ENCODE measurements at regions not wholly inside any gene's neighbourhood (a gene's known extent, or its start where the extent isn't known, plus 50 kb on each side); places are given as distances from the start of the nearest gene placed in this dataset.

GRCh38 chr3:76644305-76644675 lies 395.6 kb upstream of the ROBO2 start:
- Histone ChIP-seq H3K36me3 (ENCODE audit: control insufficient read depth, insufficient read depth, low read length) (no peaks in the 10 kb centered on the region), H3K27me3 (replicated peaks; ENCODE audit: control insufficient read depth, insufficient read depth, low read length) (no peaks in the 10 kb centered on the region), H3K4me3 (replicated peaks; ENCODE audit: low read depth, low read length) (no peak overlapping the region)
- no peak for TF ChIP-seq CTCF (IDR thresholded peaks at IDR 0.05; ENCODE audit: insufficient read depth, low read length, poor library complexity, severe bottlenecking)
- DNase-seq (ENCODE audit: extremely low read depth, insufficient read length): no peak

GRCh38 chr3:76645724-76646123 lies 394.2 kb upstream of the ROBO2 start:
- Histone ChIP-seq H3K27me3 (replicated peaks; ENCODE audit: control insufficient read depth, insufficient read depth, low read length) (no peaks in the 10 kb centered on the region), H3K4me3 (replicated peaks; ENCODE audit: low read depth, low read length) (no peak overlapping the region), H3K36me3 (ENCODE audit: control insufficient read depth, insufficient read depth, low read length) (no peaks in the 10 kb centered on the region)
- TF ChIP-seq CTCF (IDR thresholded peaks at IDR 0.05; ENCODE audit: insufficient read depth, low read length, poor library complexity, severe bottlenecking): no peak
- DNase-seq (ENCODE audit: extremely low read depth, insufficient read length): no peak

- Histone ChIP-seq H3K36me3 (ENCODE audit: control insufficient read depth, insufficient read depth, low read length) (no peaks in the 10 kb centered on the region), H3K27me3 (replicated peaks; ENCODE audit: control insufficient read depth, insufficient read depth, low read length) (no peaks in the 10 kb centered on the region), H3K4me3 (replicated peaks; ENCODE audit: low read depth, low read length) (no peak overlapping the region)
- no peak for DNase-seq (ENCODE audit: extremely low read depth, insufficient read length)
- no peak for TF ChIP-seq CTCF (IDR thresholded peaks at IDR 0.05; ENCODE audit: insufficient read depth, low read length, poor library complexity, severe bottlenecking)
Observed at GRCh38 chr3:76646921-76647562, 392.9 kb upstream of the ROBO2 start.

- DNase-seq (ENCODE audit: extremely low read depth, insufficient read length): no peak
- Histone ChIP-seq H3K27me3 (replicated peaks; ENCODE audit: control insufficient read depth, insufficient read depth, low read length) (no peaks in the 10 kb centered on the region), H3K4me3 (replicated peaks; ENCODE audit: low read depth, low read length) (no peak overlapping the region), H3K36me3 (ENCODE audit: control insufficient read depth, insufficient read depth, low read length) (no peaks in the 10 kb centered on the region)
- no peak for TF ChIP-seq CTCF (IDR thresholded peaks at IDR 0.05; ENCODE audit: insufficient read depth, low read length, poor library complexity, severe bottlenecking)
Observed at GRCh38 chr3:76651784-76652183, 388.1 kb upstream of the ROBO2 start.

- no peak overlapping the region for H3K4me3 ChIP-seq (replicated peaks; ENCODE audit: low read depth, low read length)
- no peak for TF ChIP-seq CTCF (IDR thresholded peaks at IDR 0.05; ENCODE audit: insufficient read depth, low read length, poor library complexity, severe bottlenecking)
- DNase-seq (ENCODE audit: extremely low read depth, insufficient read length): no peak
- H3K36me3 ChIP-seq (ENCODE audit: control insufficient read depth, insufficient read depth, low read length): no peaks in the 10 kb centered on the region
- H3K27me3 ChIP-seq (replicated peaks; ENCODE audit: control insufficient read depth, insufficient read depth, low read length): no peaks in the 10 kb centered on the region
Observed at GRCh38 chr3:76652524-76652923, 387.4 kb upstream of the ROBO2 start.
